H4 (cell line): ENCODE measurements at regions not wholly inside any gene's neighbourhood (a gene's known extent, or its start where the extent isn't known, plus 50 kb on each side); places are given as distances from the start of the nearest gene placed in this dataset.
"Not testable (repeated sequence)": the region's sequence is repeated elsewhere in the genome, so short reads cannot be mapped to it uniquely, and the experiment has no call there.

ENCODE experiments used
- DNase-seq: peaks from one replicate; pipeline ENCODE4 v3.0.0-alpha.2; 2015; ENCODE audit warnings: low spot score

- no peak for DNase-seq
Observed at GRCh38 chr5:166823360-166823759, 1468.1 kb upstream of the WWC1 start.

GRCh38 chr5:166834246-166834645 lies 1457.2 kb upstream of the WWC1 start:
- no peak for DNase-seq

- DNase-seq = peak; percentile 18
Observed at GRCh38 chr5:166845044-166845443, 1446.4 kb upstream of the WWC1 start.

- no peak for DNase-seq
Observed at GRCh38 chr5:166856791-166857190, 1434.7 kb upstream of the WWC1 start.

- DNase-seq = no peak
Observed at GRCh38 chr5:166860426-166860825, 1431.0 kb upstream of the WWC1 start.

GRCh38 chr5:166862581-166862980 lies 1428.9 kb upstream of the WWC1 start:
- no peak for DNase-seq

- DNase-seq = no peak
Observed at GRCh38 chr5:166865206-166865605, 1426.2 kb upstream of the WWC1 start.

GRCh38 chr5:166880456-166880855 lies 1411.0 kb upstream of the WWC1 start:
- DNase-seq = no peak

- no peak for DNase-seq
Observed at GRCh38 chr5:166881802-166882201, 1409.6 kb upstream of the WWC1 start.

- DNase-seq = peak; percentile 43
Observed at GRCh38 chr5:166883016-166883415, 1408.4 kb upstream of the WWC1 start.

GRCh38 chr5:166898166-166898565 lies 1393.3 kb upstream of the WWC1 start:
- no peak for DNase-seq

- no peak for DNase-seq
Observed at GRCh38 chr5:166899343-166899742, 1392.1 kb upstream of the WWC1 start.

- no peak for DNase-seq
Observed at GRCh38 chr5:166904571-166904970, 1386.9 kb upstream of the WWC1 start.

GRCh38 chr5:166906991-166907713 lies 1384.3 kb upstream of the WWC1 start:
- peak; percentile 35 for DNase-seq

- DNase-seq = peak; percentile 74
Observed at GRCh38 chr5:166909040-166909439, 1382.4 kb upstream of the WWC1 start.

- no peak for DNase-seq
Observed at GRCh38 chr5:166909926-166910325, 1381.5 kb upstream of the WWC1 start.

GRCh38 chr5:166910995-166911394 lies 1380.5 kb upstream of the WWC1 start:
- no peak for DNase-seq

- DNase-seq = no peak
Observed at GRCh38 chr5:166916021-166916420, 1375.4 kb upstream of the WWC1 start.

- peak; percentile 23 for DNase-seq
Observed at GRCh38 chr5:166926138-166926537, 1365.3 kb upstream of the WWC1 start.

- not testable (repeated sequence) for DNase-seq
Observed at GRCh38 chr5:166926806-166927475, 1364.5 kb upstream of the WWC1 start.

GRCh38 chr5:166936351-166936750 lies 1355.1 kb upstream of the WWC1 start:
- no peak for DNase-seq

GRCh38 chr5:166938071-166938470 lies 1353.4 kb upstream of the WWC1 start:
- DNase-seq = no peak

- DNase-seq = no peak
Observed at GRCh38 chr5:166942948-166943347, 1348.5 kb upstream of the WWC1 start.

GRCh38 chr5:166947045-166947444 lies 1344.4 kb upstream of the WWC1 start:
- DNase-seq = no peak
